ENCODE measurements at regions not wholly inside any gene's neighbourhood (a gene's known extent, or its start where the extent isn't known, plus 50 kb on each side); places are given as distances from the start of the nearest gene placed in this dataset.

DNA sequence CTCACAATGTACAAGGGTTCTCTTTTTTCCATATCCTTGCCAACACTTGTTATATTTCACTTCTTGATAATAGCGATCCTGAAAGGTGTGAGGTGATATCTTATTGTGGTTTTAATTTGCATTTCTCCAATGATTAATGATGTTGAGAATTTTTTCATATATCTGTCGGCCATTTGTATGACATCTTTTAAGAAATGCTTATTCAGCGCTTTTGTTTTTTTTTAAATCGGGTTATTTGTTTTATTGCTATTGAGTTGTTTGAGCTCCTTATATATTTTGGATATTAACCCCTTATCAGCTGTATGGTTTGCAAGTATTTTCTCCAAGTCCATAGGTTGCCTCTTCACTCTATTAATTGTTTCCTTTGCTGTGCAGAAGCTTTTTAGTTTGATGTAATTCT is 218.8 kb downstream of the MTERF1 start (continued):
- TF ChIP-seq DPF2 (IDR thresholded peaks at IDR 0.05) (no peak), STAT3 (IDR thresholded peaks at IDR 0.05; ENCODE audit: low read depth, low read length) (no peak), NFXL1 (IDR thresholded peaks at IDR 0.05; ENCODE audit: borderline replicate concordance) (no peak)

DNA sequence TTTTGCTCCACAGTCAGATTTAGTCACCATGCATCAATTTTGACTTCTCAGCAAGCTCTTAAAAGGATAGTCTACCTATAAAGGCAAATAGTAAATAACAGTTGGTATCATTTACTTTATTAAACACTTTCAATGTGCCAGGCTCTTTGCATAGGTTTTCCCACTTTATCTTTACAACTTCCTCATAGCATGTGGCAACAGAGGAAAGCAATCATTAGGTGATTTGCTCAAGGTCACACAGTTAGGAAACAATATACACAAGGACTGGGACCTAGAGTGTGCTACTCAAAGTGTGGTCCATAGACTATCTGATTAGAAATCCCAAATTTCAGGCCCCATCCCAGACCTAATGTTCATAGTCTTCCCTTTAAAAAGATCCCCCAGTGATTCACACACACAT is 212.3 kb downstream of the MTERF1 start:
- ChIA-PET POLR2A (no interaction called here), SMC1A (ENCODE audit: uncharacterized antibody, unreplicated experiment) (interaction anchor here (0.6 kb wide), 1 partner anchor 1731 kb away, joined by 3 read pairs; no protein-coding TSS in a partner anchor), RAD21 (ENCODE audit: unreplicated experiment) (no interaction called here), CTCF (no interaction called here)
- in situ Hi-C loops (cut with MboI) = no loop called here
- no peak overlapping the region for H3K9ac ChIP-seq (ENCODE audit: control insufficient read depth, insufficient read depth, low read length)
- H3K79me2 ChIP-seq (ENCODE audit: control insufficient read depth, insufficient read depth, low read length) = no peaks in the 10 kb centered on the region
- TF ChIP-seq BHLHE40 (IDR thresholded peaks at IDR 0.05; ENCODE audit: borderline replicate concordance in 1 of 2, low read depth in 2 of 2, low read length in 1 of 2) (no peak), HCFC1 (IDR thresholded peaks at IDR 0.05; ENCODE audit: low read length) (no peak), NFYB (IDR thresholded peaks at IDR 0.05; ENCODE audit: insufficient read depth, low read depth, low read length) (no peak), GABPA (IDR thresholded peaks at IDR 0.05; ENCODE audit: low read depth) (no peak), ZNF622 (IDR thresholded peaks at IDR 0.05) (no peak), RUNX3 (IDR thresholded peaks at IDR 0.05; ENCODE audit: low read length) (no peak), EP300 (IDR thresholded peaks at IDR 0.05; ENCODE audit: borderline replicate concordance in 1 of 2, control insufficient read depth in 1 of 2, low read depth in 2 of 2, low read length in 2 of 2) (no peak), CEBPB (IDR thresholded peaks at IDR 0.05; ENCODE audit: borderline replicate concordance in 1 of 2, low read depth in 2 of 2, low read length in 2 of 2) (no peak), MYC (IDR thresholded peaks at IDR 0.05; ENCODE audit: insufficient read depth, insufficient read length, insufficient replicate concordance, low read length, severe bottlenecking) (no peak), FOXM1 (IDR thresholded peaks at IDR 0.05; ENCODE audit: low read depth, low read length) (no peak), POLR2A (IDR thresholded peaks at IDR 0.05; ENCODE audit: low read depth, low read length) (no peak), ZBED1 (IDR thresholded peaks at IDR 0.05; ENCODE audit: borderline replicate concordance) (no peak), ZNF217 (IDR thresholded peaks at IDR 0.05) (no peak), ASH2L (IDR thresholded peaks at IDR 0.05; ENCODE audit: borderline replicate concordance, low read depth) (no peak), ZSCAN29 (IDR thresholded peaks at IDR 0.05) (no peak)
- TF ChIP-seq, protein P1, sequence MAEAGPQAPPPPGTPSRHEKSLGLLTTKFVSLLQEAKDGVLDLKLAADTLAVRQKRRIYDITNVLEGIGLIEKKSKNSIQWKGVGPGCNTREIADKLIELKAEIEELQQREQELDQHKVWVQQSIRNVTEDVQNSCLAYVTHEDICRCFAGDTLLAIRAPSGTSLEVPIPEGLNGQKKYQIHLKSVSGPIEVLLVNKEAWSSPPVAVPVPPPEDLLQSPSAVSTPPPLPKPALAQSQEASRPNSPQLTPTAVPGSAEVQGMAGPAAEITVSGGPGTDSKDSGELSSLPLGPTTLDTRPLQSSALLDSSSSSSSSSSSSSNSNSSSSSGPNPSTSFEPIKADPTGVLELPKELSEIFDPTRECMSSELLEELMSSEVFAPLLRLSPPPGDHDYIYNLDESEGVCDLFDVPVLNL (IDR thresholded peaks at IDR 0.05; ENCODE audit: low read depth, low read length) = no peak
- TF ChIP-seq, protein P2, sequence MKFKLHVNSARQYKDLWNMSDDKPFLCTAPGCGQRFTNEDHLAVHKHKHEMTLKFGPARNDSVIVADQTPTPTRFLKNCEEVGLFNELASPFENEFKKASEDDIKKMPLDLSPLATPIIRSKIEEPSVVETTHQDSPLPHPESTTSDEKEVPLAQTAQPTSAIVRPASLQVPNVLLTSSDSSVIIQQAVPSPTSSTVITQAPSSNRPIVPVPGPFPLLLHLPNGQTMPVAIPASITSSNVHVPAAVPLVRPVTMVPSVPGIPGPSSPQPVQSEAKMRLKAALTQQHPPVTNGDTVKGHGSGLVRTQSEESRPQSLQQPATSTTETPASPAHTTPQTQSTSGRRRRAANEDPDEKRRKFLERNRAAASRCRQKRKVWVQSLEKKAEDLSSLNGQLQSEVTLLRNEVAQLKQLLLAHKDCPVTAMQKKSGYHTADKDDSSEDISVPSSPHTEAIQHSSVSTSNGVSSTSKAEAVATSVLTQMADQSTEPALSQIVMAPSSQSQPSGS (IDR thresholded peaks at IDR 0.05; ENCODE audit: low read length) = no peak
- H3K4me2 ChIP-seq (ENCODE audit: control insufficient read depth, insufficient read depth) = no peak overlapping the region
- FAIRE-seq (no peak), DNase-seq (ENCODE audit: low read depth, low spot score) (no peak), ATAC-seq (no peak)
- no peaks in the 10 kb centered on the region for H3K4me1 ChIP-seq (ENCODE audit: control insufficient read depth, insufficient read depth, low read length)
- no peak overlapping the region for H3K27ac ChIP-seq (ENCODE audit: control insufficient read depth, insufficient read depth)
- no peaks in the 10 kb centered on the region for H3K36me3 ChIP-seq (ENCODE audit: control insufficient read depth in 2 of 2, insufficient read depth in 2 of 2, low read length in 1 of 2)
- no peaks in the 10 kb centered on the region for H4K20me1 ChIP-seq (ENCODE audit: control insufficient read depth, insufficient read depth)
- H3K4me3 ChIP-seq = no peak overlapping the region
- no peaks in the 10 kb centered on the region for H3K9me3 ChIP-seq (replicated peaks; ENCODE audit: control insufficient read depth, insufficient read depth, low read length)
- intact Hi-C loops (cut with micrococcal nuclease; ENCODE audit: unreplicated experiment) = no loop called here
- no peak overlapping the region for H2AFZ ChIP-seq (ENCODE audit: control insufficient read depth, low read depth, low read length)
- BruUV-seq (replicated peaks) = no TSS peak
- no peaks in the 10 kb centered on the region for H3K27me3 ChIP-seq (replicated peaks in 1 of 2; ENCODE audit: control insufficient read depth in 2 of 2, insufficient read depth in 2 of 2, low read length in 1 of 2)
